DMS 273 (cell line): ENCODE measurements at regions not wholly inside any gene's neighbourhood (a gene's known extent, or its start where the extent isn't known, plus 50 kb on each side); places are given as distances from the start of the nearest gene placed in this dataset.
A peak's percentile ranks its signal among the peaks of the same experiment; 100 is the strongest.

Experiments used
- DNase-seq: peaks from one replicate; lab custom pipeline; 2025; ENCODE audit not compliant: unreplicated experiment; lab: John Stamatoyannopoulos, UW

DNA sequence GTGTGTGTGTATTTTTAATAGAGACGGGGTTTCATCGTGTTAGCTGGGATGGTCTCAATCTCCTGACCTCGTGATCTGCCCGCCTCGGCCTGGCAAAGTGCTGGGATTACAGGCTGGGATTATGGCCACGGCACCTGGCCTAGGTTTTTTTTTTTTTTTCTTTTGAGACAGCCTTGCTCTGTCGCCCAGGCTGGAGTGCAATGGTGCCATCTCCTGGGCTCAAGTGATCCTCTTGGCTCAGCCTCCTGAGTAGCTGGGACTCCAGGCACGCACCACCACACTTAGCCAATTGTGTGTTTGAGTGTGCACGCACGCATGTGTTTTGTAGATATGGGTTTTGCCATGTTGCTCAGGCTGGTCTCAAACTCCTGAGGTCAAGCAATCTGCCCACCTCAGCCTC lies 629.8 kb downstream of the ETV1 start:
- no peak for DNase-seq

DNA sequence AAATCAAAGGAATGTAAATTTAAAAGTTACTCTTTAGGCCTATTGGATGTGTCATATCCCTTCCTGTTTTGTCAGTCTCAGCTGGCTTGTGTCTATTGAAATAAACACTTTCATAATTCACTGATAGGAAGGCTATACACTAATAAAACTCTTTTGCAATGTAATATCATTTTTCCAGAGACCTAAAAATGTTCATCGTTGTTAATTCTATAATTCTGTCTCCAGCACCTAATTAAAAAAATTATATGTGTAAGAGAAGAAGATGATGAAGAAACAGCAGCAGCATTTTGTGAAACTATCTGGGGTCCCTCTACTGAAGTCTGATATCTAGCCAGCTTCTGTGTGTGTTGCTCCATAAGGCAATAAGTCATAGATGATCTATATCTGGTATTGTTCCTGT lies 602.7 kb downstream of the ETV1 start:
- DNase-seq = no peak

- no peak for DNase-seq
Measured at GRCh38 chr7:13407911-13408310, 581.6 kb downstream of the ETV1 start.

DNA sequence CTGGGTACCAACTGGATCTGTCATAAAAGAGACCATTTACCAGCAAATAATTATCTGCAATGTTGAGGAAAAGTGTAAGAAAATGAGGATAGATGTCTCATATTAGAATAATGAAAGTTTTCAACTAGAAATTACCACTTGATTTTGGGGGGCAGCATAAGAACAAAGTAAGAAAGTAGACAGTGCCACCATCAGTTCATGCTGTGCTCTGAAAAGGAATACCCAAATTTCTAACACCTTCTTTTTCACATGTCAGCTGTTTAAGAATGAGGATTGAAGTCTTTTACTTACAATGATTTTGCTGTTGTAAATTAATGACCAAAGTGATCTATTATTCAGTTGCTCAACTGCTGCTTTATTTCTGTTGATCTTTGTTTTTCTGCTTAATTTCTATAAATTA lies 578.3 kb downstream of the ETV1 start:
- DNase-seq = peak; percentile 75

GRCh38 chr7:13411636-13412035 lies 577.8 kb downstream of the ETV1 start:
- peak; percentile 97 for DNase-seq

DNA sequence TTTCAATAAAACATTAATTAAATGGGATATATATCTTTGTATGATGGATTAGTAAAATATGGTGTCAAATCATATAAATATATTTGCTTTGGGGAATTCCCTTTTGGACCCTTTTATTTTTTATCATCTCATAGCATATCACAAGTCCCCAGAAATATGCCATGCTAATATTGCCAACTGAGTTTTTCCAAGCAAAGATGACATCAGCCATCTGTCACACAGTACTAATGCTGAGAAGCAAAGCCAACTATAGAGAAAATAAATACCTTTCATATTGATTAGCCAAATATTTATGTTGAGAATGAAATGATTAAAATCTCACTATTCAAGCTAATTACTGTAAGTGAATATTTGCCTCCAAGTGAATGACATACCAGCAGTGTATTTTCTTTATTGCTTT lies 575.3 kb downstream of the ETV1 start:
- DNase-seq = peak; percentile 48

DNA sequence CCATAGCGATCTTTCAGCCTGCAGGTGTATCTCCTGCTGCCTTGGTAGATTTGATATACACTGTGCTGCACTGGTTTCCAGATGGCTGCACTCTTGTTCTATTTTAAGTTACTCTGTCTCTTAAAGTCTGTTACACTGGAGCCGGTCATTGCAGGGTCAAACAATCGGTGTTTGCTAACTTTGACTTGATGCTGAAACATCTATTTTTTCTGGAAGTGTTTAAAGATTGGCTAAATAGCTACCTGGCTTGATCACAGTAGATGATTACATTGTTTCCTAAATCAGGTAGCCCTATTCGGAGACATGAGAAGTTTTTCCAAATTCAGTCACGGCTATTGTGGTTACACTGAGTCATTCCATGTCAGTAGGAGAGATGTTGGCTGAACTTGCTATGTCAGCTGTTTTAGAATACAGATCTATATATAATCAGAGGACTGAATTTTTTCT lies 574.8 kb downstream of the ETV1 start:
- DNase-seq = peak; percentile 73

GRCh38 chr7:13416071-13416470 lies 573.4 kb downstream of the ETV1 start:
- DNase-seq = no peak

- DNase-seq = no peak
Measured at GRCh38 chr7:13416544-13416943, 572.9 kb downstream of the ETV1 start.

GRCh38 chr7:13420726-13421125 lies 568.7 kb downstream of the ETV1 start:
- DNase-seq = no peak

DNA sequence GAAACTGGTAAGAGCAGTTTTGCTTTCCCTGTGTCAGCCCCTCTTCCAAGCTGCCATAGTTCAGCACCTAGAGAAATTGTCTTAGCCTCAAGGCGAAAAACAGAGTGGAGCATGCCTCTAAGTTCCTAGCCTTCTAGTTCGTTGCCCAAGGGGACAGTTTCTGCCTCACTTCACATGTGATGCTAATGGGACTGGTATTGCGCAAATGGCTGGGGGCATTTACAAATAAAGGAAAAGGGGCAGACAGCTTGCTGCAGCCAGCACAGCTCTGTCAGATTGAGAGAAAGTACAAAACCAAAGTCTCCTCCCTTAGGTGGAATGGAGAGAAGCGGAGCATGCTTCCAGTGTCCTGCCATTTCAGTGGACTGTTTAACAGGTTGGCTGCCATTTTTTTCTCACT lies 567.7 kb downstream of the ETV1 start:
- DNase-seq = no peak

DNA sequence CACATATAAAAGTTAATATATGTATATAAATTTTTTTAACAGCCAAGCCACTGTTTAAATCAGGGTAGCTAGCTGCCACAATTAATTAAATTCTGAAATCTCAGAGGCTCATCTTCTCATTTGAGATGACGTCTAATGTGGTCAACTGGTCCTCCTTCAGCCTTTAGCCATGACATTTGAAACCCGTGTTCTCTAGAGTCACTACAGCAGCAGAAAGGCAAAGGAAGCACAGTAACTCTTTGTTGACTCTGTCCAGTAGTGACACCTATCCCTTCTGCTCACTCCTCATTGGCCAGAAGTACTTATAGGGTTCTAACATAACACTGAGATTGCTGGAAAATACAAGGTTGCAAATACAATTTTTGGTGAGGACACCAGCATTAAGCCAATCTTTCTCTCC lies 555.5 kb downstream of the ETV1 start:
- no peak for DNase-seq

GRCh38 chr7:13442226-13442625 lies 547.2 kb downstream of the ETV1 start:
- peak; percentile 24 for DNase-seq

- no peak for DNase-seq
Measured at GRCh38 chr7:13447637-13448036, 541.8 kb downstream of the ETV1 start.

DNA sequence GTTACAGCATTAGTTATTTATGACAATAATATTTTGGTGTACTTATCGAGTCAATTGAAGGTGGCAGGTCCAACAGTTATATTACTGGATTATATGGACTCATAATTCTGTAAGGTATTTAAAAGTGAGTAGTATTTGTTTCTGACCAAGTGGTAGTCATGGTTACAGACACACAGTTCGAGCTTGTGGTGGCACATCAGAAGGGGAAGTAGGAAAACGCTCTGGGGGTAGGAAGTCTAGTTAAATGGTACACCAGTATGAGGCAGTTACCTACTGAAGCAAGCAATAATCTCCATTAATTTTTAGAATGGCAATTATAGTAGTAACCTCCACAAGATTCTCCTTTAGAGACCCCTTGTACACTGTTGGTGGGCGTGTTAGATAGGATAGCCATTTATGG lies 541.2 kb downstream of the ETV1 start:
- no peak for DNase-seq

DNA sequence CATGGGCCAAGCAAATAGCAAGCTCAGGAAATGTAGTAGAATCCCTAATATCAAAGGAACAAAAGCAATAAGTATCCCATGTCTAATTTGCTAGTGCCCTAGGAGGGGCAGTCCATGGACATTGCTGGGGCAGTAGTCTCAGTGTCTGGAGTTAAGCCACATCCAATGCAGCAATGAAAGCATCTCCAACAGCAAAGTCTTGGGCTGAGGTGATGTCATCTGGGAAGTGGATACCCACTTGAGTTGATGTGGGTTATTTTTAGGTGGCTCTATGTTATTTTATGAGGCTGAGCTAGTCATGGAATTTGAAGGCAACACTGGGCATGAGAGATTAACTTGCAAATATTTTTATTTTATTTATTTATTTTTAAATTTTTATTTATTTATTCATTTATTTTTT lies 540.0 kb downstream of the ETV1 start:
- DNase-seq = no peak

GRCh38 chr7:13454916-13455592 lies 534.4 kb downstream of the ETV1 start:
- no peak for DNase-seq

DNA sequence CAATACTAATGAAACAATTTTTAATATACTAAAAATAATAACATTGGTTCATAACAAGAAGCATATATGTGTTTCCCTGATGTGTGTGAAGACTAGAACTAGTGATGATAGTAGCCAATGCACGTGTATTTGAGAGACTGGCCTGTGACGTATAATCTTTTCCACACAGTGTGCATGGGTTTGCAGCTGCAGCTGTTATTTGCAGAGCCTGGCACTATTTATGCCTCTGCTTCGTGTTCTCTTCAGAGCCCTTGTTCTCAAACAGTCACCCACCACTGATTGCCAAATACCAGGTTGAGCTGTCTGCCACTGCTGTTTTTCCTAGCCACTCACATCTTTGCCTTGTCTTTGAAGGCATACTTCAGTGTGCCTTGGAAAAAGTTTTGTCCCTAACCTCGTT lies 531.7 kb downstream of the ETV1 start:
- DNase-seq = peak; percentile 62

- DNase-seq = peak; percentile 96
Measured at GRCh38 chr7:13466874-13467547, 522.5 kb downstream of the ETV1 start.

DNA sequence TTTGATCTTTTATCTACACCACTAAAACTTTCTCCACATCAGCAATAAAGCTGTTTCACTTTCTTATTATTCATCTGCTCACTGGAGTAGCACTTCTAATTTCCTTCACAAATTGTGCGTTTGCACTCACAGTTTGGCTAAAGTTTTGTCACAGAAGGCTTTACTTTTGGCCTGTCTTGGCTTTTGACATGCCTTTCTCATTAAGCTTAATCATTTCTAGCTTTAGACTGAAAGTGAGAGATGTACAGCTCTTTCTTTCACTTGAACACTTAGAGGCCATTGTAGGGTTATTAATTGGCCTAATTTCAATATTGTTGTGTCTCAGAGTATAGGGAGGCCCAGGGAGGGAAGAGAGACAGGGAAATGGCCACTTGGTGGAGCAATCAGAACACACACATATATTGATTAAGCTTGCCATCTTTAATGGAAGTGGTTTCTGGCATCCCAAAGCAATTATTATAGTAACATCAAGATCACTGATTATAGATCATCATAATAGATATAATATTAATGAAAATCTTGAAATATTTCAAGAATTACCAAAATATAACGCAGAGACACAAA lies 512.5 kb downstream of the ETV1 start:
- DNase-seq = peak; percentile 26

DNA sequence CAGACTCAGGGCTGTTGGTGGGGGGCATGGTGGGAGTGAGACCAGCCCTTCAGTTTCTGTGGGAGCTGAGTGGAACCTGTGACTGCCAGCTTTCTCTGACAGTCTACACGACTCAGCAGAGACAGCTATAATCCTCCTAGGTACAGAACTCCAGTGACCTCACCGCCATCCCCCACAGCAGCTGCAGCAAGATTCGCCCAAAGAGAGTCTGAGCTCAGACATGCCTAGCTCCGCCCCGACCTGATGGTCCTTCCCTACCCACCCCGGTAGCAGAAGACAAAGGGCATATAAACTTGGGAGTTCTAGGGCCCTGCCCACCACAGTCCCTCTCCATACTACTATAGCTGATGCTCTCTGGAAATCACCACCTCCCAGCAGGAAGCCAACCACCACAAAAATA lies 500.1 kb downstream of the ETV1 start:
- DNase-seq = no peak

DNA sequence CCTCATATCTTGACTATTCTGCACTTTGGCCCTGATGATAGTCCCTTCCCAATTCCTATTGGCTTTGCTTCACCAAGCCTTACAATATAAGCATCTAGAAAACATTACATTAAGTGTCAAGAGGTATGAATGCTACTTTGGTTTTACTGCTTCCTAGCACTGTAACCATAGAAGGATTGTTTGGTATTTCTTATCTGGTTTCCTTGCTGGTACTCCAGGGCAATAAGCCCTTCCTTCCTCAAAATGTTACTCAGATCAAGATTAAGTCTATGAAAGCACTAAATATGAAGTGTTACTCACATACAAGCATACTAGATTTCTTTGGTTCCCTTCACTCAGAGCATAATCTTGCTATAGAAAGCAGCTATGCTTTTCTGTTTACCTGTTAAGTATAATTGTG lies 492.5 kb downstream of the ETV1 start:
- no peak for DNase-seq

GRCh38 chr7:13508586-13508985 lies 480.9 kb downstream of the ETV1 start:
- DNase-seq = peak; percentile 75
